Liver (tissue), 8 donors: ENCODE measurements at regions not wholly inside any gene's neighbourhood (a gene's known extent, or its start where the extent isn't known, plus 50 kb on each side); places are given as distances from the start of the nearest gene placed in this dataset.
"Not testable (repeated sequence)": the region's sequence is repeated elsewhere in the genome, so short reads cannot be mapped to it uniquely, and the experiment has no call there.

Experiments used
- DNase-seq: peaks from one replicate; pipeline ENCODE4 v3.0.0-alpha.2; 2017; ENCODE audit warnings: low spot score
- H3K27ac ChIP-seq, 2 donors: one replicate each; pipeline ENCODE4 v1.7.0; 2013; ENCODE audit warnings: inconsistent platforms in 2 of 2, low read length in 2 of 2, control low read depth in 1 of 2, low read depth in 1 of 2, mild to moderate bottlenecking in 1 of 2
- H3K27me3 ChIP-seq, 4 donors: one replicate each; pipeline versions ENCODE4 v1.6.1 to v1.7.0; 2013; ENCODE audit warnings: low read length in 3 of 4, inconsistent platforms in 1 of 4, mild to moderate bottlenecking in 1 of 4, moderate library complexity in 1 of 4; ENCODE audit not compliant: control insufficient read depth in 4 of 4, insufficient read depth in 4 of 4
- H3K36me3 ChIP-seq, 4 donors: one replicate each; pipeline versions ENCODE4 v1.6.1 to v1.7.0; 2013; ENCODE audit warnings: low read length in 3 of 4, mild to moderate bottlenecking in 3 of 4, low read depth in 1 of 4, moderate library complexity in 1 of 4; ENCODE audit not compliant: control insufficient read depth in 4 of 4, insufficient read depth in 3 of 4
- H3K4me1 ChIP-seq, 4 donors: one replicate each; pipeline versions ENCODE4 v1.6.1 to v1.7.0; 2013; ENCODE audit warnings: low read length in 3 of 4, mild to moderate bottlenecking in 3 of 4, moderate library complexity in 1 of 4; ENCODE audit not compliant: control insufficient read depth in 4 of 4, insufficient read depth in 4 of 4
- H3K4me3 ChIP-seq, 3 donors: one replicate each; pipeline versions ENCODE4 v1.6.1 to v1.7.0; 2013; ENCODE audit warnings: low read length in 3 of 3, control low read depth in 1 of 3, low read depth in 1 of 3, mild to moderate bottlenecking in 1 of 3
- H3K9ac ChIP-seq, 2 donors: one replicate each; pipeline ENCODE4 v1.7.0; 2013; ENCODE audit warnings: low read length in 2 of 2, mild to moderate bottlenecking in 2 of 2, moderate library complexity in 2 of 2, control low read depth in 1 of 2, low read depth in 1 of 2
- H3K9me3 ChIP-seq, 4 donors: one replicate each; pipeline versions ENCODE4 v1.6.1 to v1.7.0; 2013; ENCODE audit warnings: low read length in 3 of 4; ENCODE audit not compliant: control insufficient read depth in 4 of 4
- EGR1 ChIP-seq, 2 donors: IDR thresholded peaks; 2 replicates each; pipeline ENCODE4 v1.6.1; 2016 to 2018; ENCODE audit warnings: antibody characterized with exemption in 2 of 2, low read depth in 2 of 2
- FOXA1 ChIP-seq: IDR thresholded peaks from 2 replicates; pipeline ENCODE4 v1.6.1; 2016; ENCODE audit warnings: antibody characterized with exemption
- FOXA2 ChIP-seq: IDR thresholded peaks from 2 replicates; pipeline ENCODE4 v1.6.1; 2016; ENCODE audit warnings: antibody characterized with exemption
- GABPA ChIP-seq, 2 donors: IDR thresholded peaks in 1 of 2; conservative IDR thresholded peaks in 1 of 2; 2 replicates each; pipeline ENCODE4 v1.6.1; 2016; ENCODE audit warnings: antibody characterized with exemption in 2 of 2, mild to moderate bottlenecking in 1 of 2, moderate library complexity in 1 of 2
- HNF4A ChIP-seq, 2 donors: conservative IDR thresholded peaks; 2 replicates each; pipeline ENCODE4 v1.6.1; 2016; ENCODE audit warnings: antibody characterized with exemption in 2 of 2, mild to moderate bottlenecking in 2 of 2
- HNF4G ChIP-seq: IDR thresholded peaks from 2 replicates; pipeline ENCODE4 v1.6.1; 2016; ENCODE audit warnings: antibody characterized with exemption
- JUND ChIP-seq, 2 donors: IDR thresholded peaks; 2 replicates each; pipeline ENCODE4 v1.6.1; 2016; ENCODE audit warnings: antibody characterized with exemption in 2 of 2
- NR2F2 ChIP-seq: IDR thresholded peaks from 2 replicates; pipeline ENCODE4 v1.6.1; 2016; ENCODE audit warnings: antibody characterized with exemption
- RAD21 ChIP-seq, 2 donors: IDR thresholded peaks; 2 replicates each; pipeline ENCODE4 v1.6.1; 2016; ENCODE audit warnings: antibody characterized with exemption in 2 of 2, mild to moderate bottlenecking in 2 of 2
- RXRA ChIP-seq, 2 donors: IDR thresholded peaks; 2 replicates each; pipeline ENCODE4 v1.6.1; 2017 to 2018; ENCODE audit warnings: antibody characterized with exemption in 2 of 2, mild to moderate bottlenecking in 1 of 2
- TAF1 ChIP-seq: conservative IDR thresholded peaks from 2 replicates; pipeline ENCODE4 v1.6.1; 2016; ENCODE audit warnings: antibody characterized with exemption, mild to moderate bottlenecking
- YY1 ChIP-seq: IDR thresholded peaks from 2 replicates; pipeline ENCODE4 v1.6.1; 2016; ENCODE audit warnings: antibody characterized with exemption, mild to moderate bottlenecking
- WGBS: extraction: QIAGEN DNeasy Blood & Tissue Kit; methylation state at CpG from one replicate; pipeline ENCODE4 v1.1.7; 2013; 5-methylcytosine and 5-hydroxymethylcytosine counted together
- TF ChIP-seq, protein P1 (sequence below): IDR thresholded peaks from 2 replicates; pipeline ENCODE4 v1.6.1; 2016; ENCODE audit warnings: antibody characterized with exemption
- TF ChIP-seq, protein P2 (sequence below): fragments of 150-350 bp; IDR thresholded peaks from 2 replicates; pipeline ENCODE4 v1.5.1; 2017; ENCODE audit warnings: improper control_type of control experiment, low read depth, low read length; ENCODE audit not compliant: missing input control
- TF ChIP-seq, protein P3 (sequence below): IDR thresholded peaks from 2 replicates; pipeline ENCODE4 v1.6.1; 2016; ENCODE audit warnings: antibody characterized with exemption
- TF ChIP-seq, protein P4 (sequence below): IDR thresholded peaks from 2 replicates; pipeline ENCODE4 v1.6.1; 2016; ENCODE audit warnings: antibody characterized with exemption, mild to moderate bottlenecking
- donor health status: healthy.
- donor health status: healthy.
- donor health status: healthy.
- donor health status: healthy.
- donor health status: healthy.

DNA sequence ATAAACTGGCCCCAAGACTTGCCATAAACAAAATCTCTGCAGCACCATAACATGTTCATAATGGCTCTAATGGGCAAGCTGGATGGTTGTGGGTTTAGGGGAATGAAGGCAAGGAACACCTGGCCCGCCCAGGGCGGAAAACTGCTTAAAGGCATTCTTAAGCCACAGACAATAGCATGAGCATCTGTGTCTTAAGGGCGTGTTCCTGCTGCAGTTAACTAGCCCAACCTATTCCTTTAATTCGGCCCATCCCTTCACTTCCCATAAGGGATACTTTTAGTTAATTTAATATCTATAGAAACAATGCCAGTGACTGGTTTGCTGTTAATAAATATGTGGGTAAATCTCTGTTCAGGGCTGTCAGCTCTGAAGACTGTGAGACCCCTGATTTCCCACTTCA, 97.7 kb downstream of the NDUFA12 start:
- H3K27me3 ChIP-seq, H3K9me3 ChIP-seq, H3K4me1 ChIP-seq, H3K27ac ChIP-seq, H3K36me3 ChIP-seq, H3K4me3 ChIP-seq, DNase-seq, H3K9ac ChIP-seq: not testable (repeated sequence)
- 96% methylated on average over 4 of the region's 4 CpGs for WGBS

DNA sequence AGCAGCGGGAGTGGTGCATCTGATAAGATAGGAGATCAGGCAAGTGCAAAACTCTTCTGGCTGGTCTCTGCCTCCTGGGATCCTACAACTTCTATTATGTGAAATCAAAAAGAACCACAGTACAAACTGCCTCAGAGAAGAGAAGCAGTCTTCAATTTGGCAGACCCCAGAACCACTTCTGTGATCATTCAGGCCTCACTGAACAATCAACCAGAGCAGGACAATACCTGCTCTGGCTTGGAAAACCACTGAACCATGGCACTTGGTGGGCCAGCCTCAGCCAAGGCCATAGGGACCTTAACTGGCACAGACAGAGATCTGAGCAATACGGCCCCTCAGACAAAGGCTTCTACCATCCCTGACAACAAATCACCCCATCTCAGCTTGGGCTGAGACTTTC, 103.0 kb downstream of the NDUFA12 start:
- Histone ChIP-seq H3K27ac (no peak overlapping the region), H3K27me3 (no peaks in the 10 kb centered on the region), H3K9me3 (no peaks in the 10 kb centered on the region), H3K9ac (no peak overlapping the region), H3K4me3 (no peak overlapping the region), H3K4me1 (no peaks in the 10 kb centered on the region), H3K36me3 (no peaks in the 10 kb centered on the region)
- no peak for DNase-seq
- TF ChIP-seq HNF4G (no peak), JUND (IDR thresholded peaks at IDR 0.05) (no peak), RAD21 (IDR thresholded peaks at IDR 0.05) (no peak), RXRA (IDR thresholded peaks at IDR 0.05) (no peak), YY1 (no peak)
- TF ChIP-seq, protein P1, sequence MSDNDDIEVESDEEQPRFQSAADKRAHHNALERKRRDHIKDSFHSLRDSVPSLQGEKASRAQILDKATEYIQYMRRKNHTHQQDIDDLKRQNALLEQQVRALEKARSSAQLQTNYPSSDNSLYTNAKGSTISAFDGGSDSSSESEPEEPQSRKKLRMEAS, result no peak
- 86% methylated on average over 2 of the region's 2 CpGs for WGBS

DNA sequence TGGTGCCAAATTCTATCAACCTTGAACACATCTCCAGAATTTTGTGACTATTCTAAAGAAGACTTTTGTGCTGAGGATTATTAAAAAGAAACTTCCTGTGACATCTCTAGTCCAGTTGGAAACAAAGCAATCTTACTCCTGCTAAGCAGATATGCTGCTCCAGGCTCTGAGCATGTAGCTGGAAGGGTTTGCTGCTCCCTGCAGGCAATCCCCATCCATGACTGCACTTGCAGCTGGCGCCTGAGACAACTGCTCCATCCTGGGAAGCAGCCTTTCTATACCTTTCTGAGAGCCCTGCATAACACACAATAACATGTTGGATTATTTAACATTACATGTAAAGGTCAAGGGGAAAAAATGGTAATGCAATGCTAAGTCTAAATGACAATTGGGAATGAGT, 105.1 kb downstream of the NDUFA12 start:
- no peak for DNase-seq
- H3K4me3 ChIP-seq, result no peak overlapping the region
- H3K27me3 ChIP-seq, result no peaks in the 10 kb centered on the region
- TF ChIP-seq YY1 (no peak), EGR1 (IDR thresholded peaks at IDR 0.05; ENCODE audit: low read depth in 2 of 2) (no peak), HNF4A (conservative IDR thresholded peaks at IDR 0.05) (no peak), RAD21 (IDR thresholded peaks at IDR 0.05) (peak; percentile 46 to 64), HNF4G (no peak), RXRA (IDR thresholded peaks at IDR 0.05) (no peak), GABPA (IDR thresholded peaks at IDR 0.05 in 1 of 2, conservative IDR thresholded peaks at IDR 0.05 in 1 of 2) (no peak), FOXA1 (no peak), NR2F2 (no peak), FOXA2 (no peak), JUND (IDR thresholded peaks at IDR 0.05) (no peak), TAF1 (no peak)
- TF ChIP-seq, protein P1, result no peak
- TF ChIP-seq, protein P2, sequence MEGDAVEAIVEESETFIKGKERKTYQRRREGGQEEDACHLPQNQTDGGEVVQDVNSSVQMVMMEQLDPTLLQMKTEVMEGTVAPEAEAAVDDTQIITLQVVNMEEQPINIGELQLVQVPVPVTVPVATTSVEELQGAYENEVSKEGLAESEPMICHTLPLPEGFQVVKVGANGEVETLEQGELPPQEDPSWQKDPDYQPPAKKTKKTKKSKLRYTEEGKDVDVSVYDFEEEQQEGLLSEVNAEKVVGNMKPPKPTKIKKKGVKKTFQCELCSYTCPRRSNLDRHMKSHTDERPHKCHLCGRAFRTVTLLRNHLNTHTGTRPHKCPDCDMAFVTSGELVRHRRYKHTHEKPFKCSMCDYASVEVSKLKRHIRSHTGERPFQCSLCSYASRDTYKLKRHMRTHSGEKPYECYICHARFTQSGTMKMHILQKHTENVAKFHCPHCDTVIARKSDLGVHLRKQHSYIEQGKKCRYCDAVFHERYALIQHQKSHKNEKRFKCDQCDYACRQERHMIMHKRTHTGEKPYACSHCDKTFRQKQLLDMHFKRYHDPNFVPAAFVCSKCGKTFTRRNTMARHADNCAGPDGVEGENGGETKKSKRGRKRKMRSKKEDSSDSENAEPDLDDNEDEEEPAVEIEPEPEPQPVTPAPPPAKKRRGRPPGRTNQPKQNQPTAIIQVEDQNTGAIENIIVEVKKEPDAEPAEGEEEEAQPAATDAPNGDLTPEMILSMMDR, result peak; percentile 2
- TF ChIP-seq, protein P3, sequence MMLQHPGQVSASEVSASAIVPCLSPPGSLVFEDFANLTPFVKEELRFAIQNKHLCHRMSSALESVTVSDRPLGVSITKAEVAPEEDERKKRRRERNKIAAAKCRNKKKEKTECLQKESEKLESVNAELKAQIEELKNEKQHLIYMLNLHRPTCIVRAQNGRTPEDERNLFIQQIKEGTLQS, result no peak
- TF ChIP-seq, protein P4, sequence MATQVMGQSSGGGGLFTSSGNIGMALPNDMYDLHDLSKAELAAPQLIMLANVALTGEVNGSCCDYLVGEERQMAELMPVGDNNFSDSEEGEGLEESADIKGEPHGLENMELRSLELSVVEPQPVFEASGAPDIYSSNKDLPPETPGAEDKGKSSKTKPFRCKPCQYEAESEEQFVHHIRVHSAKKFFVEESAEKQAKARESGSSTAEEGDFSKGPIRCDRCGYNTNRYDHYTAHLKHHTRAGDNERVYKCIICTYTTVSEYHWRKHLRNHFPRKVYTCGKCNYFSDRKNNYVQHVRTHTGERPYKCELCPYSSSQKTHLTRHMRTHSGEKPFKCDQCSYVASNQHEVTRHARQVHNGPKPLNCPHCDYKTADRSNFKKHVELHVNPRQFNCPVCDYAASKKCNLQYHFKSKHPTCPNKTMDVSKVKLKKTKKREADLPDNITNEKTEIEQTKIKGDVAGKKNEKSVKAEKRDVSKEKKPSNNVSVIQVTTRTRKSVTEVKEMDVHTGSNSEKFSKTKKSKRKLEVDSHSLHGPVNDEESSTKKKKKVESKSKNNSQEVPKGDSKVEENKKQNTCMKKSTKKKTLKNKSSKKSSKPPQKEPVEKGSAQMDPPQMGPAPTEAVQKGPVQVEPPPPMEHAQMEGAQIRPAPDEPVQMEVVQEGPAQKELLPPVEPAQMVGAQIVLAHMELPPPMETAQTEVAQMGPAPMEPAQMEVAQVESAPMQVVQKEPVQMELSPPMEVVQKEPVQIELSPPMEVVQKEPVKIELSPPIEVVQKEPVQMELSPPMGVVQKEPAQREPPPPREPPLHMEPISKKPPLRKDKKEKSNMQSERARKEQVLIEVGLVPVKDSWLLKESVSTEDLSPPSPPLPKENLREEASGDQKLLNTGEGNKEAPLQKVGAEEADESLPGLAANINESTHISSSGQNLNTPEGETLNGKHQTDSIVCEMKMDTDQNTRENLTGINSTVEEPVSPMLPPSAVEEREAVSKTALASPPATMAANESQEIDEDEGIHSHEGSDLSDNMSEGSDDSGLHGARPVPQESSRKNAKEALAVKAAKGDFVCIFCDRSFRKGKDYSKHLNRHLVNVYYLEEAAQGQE, result no peak
- no peaks in the 10 kb centered on the region for H3K9me3 ChIP-seq
- no peak overlapping the region for H3K9ac ChIP-seq
- H3K4me1 ChIP-seq, result no peaks in the 10 kb centered on the region
- WGBS, result 91% methylated on average over 1 of the region's 1 CpG
- H3K27ac ChIP-seq, result no peak overlapping the region
- H3K36me3 ChIP-seq, result no peaks in the 10 kb centered on the region
